NCI-H2196 (cell line): ENCODE measurements at regions not wholly inside any gene's neighbourhood (a gene's known extent, or its start where the extent isn't known, plus 50 kb on each side); places are given as distances from the start of the nearest gene placed in this dataset.
"Not testable (repeated sequence)": the region's sequence is repeated elsewhere in the genome, so short reads cannot be mapped to it uniquely, and the experiment has no call there.

Experiments
- DNase-seq: peaks from one replicate; lab custom pipeline; 2025; ENCODE audit not compliant: unreplicated experiment; lab: John Stamatoyannopoulos, UW

GRCh38 chr5:56307714-56308333 lies 74.7 kb upstream of the ANKRD55 start:
- no peak for DNase-seq

GRCh38 chr5:56306433-56307150 lies 73.5 kb upstream of the ANKRD55 start:
- DNase-seq = peak; percentile 6

GRCh38 chr5:56305001-56305950 lies 72.1 kb upstream of the ANKRD55 start:
- DNase-seq = no peak

GRCh38 chr5:56303511-56303910 lies 70.4 kb upstream of the ANKRD55 start:
- no peak for DNase-seq

- DNase-seq = no peak
These were observed 68.9 kb upstream of the ANKRD55 start for GRCh38 chr5:56302027-56302426.

- no peak for DNase-seq
These were observed 67.9 kb upstream of the ANKRD55 start for GRCh38 chr5:56301069-56301468.

- no peak for DNase-seq
These were observed 66.1 kb upstream of the ANKRD55 start for GRCh38 chr5:56299212-56299611.

GRCh38 chr5:56298336-56299090 lies 65.4 kb upstream of the ANKRD55 start:
- no peak for DNase-seq

GRCh38 chr5:56297851-56298250 lies 64.7 kb upstream of the ANKRD55 start:
- DNase-seq = no peak

- not testable (repeated sequence) for DNase-seq
These were observed 62.2 kb upstream of the ANKRD55 start for GRCh38 chr5:56295311-56295710.

- no peak for DNase-seq
These were observed 61.2 kb upstream of the ANKRD55 start for GRCh38 chr5:56294354-56294753.

- DNase-seq = not testable (repeated sequence)
These were observed 59.7 kb upstream of the ANKRD55 start for GRCh38 chr5:56292874-56293273.

GRCh38 chr5:56291661-56292374 lies 58.7 kb upstream of the ANKRD55 start:
- DNase-seq = no peak

- DNase-seq = no peak
These were observed 58.0 kb upstream of the ANKRD55 start for GRCh38 chr5:56291079-56291643.

- DNase-seq = no peak
These were observed 57.4 kb upstream of the ANKRD55 start for GRCh38 chr5:56290378-56291078.

- DNase-seq = no peak
These were observed 56.5 kb upstream of the ANKRD55 start for GRCh38 chr5:56289602-56289987.

GRCh38 chr5:56288873-56289601 lies 55.9 kb upstream of the ANKRD55 start:
- DNase-seq = no peak

GRCh38 chr5:56286015-56286884 lies 53.1 kb upstream of the ANKRD55 start:
- DNase-seq = no peak
